Ovary (tissue), 3 donors: ENCODE measurements at regions not wholly inside any gene's neighbourhood (a gene's known extent, or its start where the extent isn't known, plus 50 kb on each side); places are given as distances from the start of the nearest gene placed in this dataset.

Experiments
- EP300 ChIP-seq: sonication (generic); formaldehyde crosslinking; IDR thresholded peaks from one replicate; pipeline ENCODE4 v1.6.1; 2017; ENCODE audit warnings: antibody characterized with exemption
- POLR2A ChIP-seq: fragments of 450-650 bp; IDR thresholded peaks from one replicate; pipeline ENCODE4 v1.6.1; 2017; ENCODE audit warnings: antibody characterized with exemption, mild to moderate bottlenecking, moderate library complexity
- TF ChIP-seq, protein P1 (sequence below), 3 donors: fragments of 450-650 bp in 2 of 3; fragments of 200-600 bp in 1 of 3; IDR thresholded peaks; one replicate each; pipeline versions ENCODE4 v1.5.1 to v1.8.0; 2016 to 2022; ENCODE audit warnings: antibody characterized with exemption in 3 of 3, mild to moderate bottlenecking in 1 of 3
- donor health status: DM: no; HTN: no; CAD: no.

DNA sequence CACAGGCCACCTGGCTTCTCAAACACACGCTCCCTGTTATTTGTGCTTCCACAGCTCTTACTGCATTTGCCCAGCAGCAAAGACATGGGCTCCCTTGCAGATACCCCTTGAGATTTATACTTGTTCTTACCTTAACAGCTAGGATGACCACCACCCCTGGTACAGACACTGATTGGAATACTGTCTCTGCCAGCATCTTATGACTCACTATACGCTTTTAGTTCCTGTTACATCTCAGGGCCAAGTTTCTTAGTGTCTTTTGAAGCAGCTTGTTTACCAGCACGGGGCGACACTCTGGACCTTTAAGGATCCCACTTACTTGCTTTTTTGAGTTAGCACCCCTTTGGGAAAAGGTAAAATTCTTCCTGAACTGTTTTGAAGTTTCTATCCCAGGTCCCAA lies 874.8 kb downstream of the KCNT2 start:
- TF ChIP-seq, protein P1, sequence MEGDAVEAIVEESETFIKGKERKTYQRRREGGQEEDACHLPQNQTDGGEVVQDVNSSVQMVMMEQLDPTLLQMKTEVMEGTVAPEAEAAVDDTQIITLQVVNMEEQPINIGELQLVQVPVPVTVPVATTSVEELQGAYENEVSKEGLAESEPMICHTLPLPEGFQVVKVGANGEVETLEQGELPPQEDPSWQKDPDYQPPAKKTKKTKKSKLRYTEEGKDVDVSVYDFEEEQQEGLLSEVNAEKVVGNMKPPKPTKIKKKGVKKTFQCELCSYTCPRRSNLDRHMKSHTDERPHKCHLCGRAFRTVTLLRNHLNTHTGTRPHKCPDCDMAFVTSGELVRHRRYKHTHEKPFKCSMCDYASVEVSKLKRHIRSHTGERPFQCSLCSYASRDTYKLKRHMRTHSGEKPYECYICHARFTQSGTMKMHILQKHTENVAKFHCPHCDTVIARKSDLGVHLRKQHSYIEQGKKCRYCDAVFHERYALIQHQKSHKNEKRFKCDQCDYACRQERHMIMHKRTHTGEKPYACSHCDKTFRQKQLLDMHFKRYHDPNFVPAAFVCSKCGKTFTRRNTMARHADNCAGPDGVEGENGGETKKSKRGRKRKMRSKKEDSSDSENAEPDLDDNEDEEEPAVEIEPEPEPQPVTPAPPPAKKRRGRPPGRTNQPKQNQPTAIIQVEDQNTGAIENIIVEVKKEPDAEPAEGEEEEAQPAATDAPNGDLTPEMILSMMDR (IDR thresholded peaks at IDR 0.05) = no peak
- TF ChIP-seq POLR2A (no peak), EP300 (no peak)
